GM18873 (cell line): ENCODE measurements at regions not wholly inside any gene's neighbourhood (a gene's known extent, or its start where the extent isn't known, plus 50 kb on each side); places are given as distances from the start of the nearest gene placed in this dataset.

ENCODE experiments used
- ATAC-seq: cut with Tn5 transposase; IDR thresholded peaks from one replicate; pipeline ENCODE4 v1.9.1; 2021; ENCODE audit warnings: mild to moderate bottlenecking, moderate library complexity, moderate number of reproducible peaks; ENCODE audit not compliant: unreplicated experiment, low FRiP score

- no peak for ATAC-seq
Measured at GRCh38 chr1:212525479-212526110, 83.0 kb upstream of the ATF3 start.

GRCh38 chr1:212526111-212526491 is 82.5 kb upstream of the ATF3 start:
- ATAC-seq, result no peak

GRCh38 chr1:212528501-212528900 is 80.1 kb upstream of the ATF3 start:
- ATAC-seq, result no peak

GRCh38 chr1:212529211-212529741 is 79.3 kb upstream of the ATF3 start:
- no peak for ATAC-seq

GRCh38 chr1:212531267-212531666 is 77.3 kb upstream of the ATF3 start:
- no peak for ATAC-seq

- no peak for ATAC-seq
Measured at GRCh38 chr1:212531796-212532195, 76.8 kb upstream of the ATF3 start.

- ATAC-seq, result no peak
Measured at GRCh38 chr1:212532469-212533147, 76.0 kb upstream of the ATF3 start.

GRCh38 chr1:212533148-212533517 is 75.4 kb upstream of the ATF3 start:
- no peak for ATAC-seq

GRCh38 chr1:212536586-212536985 is 72.0 kb upstream of the ATF3 start:
- ATAC-seq, result no peak

- ATAC-seq, result no peak
Measured at GRCh38 chr1:212537610-212538009, 71.0 kb upstream of the ATF3 start.

GRCh38 chr1:212539737-212540430 is 68.7 kb upstream of the ATF3 start:
- ATAC-seq, result no peak

GRCh38 chr1:212542761-212543187 is 65.8 kb upstream of the ATF3 start:
- ATAC-seq, result no peak

- ATAC-seq, result no peak
Measured at GRCh38 chr1:212544110-212544509, 64.5 kb upstream of the ATF3 start.

- ATAC-seq, result no peak
Measured at GRCh38 chr1:212545941-212546635, 62.5 kb upstream of the ATF3 start.

- ATAC-seq, result no peak
Measured at GRCh38 chr1:212549503-212550017, 59.0 kb upstream of the ATF3 start.

GRCh38 chr1:212551929-212552328 is 56.6 kb upstream of the ATF3 start:
- ATAC-seq, result no peak

GRCh38 chr1:212553676-212554075 is 54.9 kb upstream of the ATF3 start:
- no peak for ATAC-seq

GRCh38 chr1:212554401-212554800 is 54.2 kb upstream of the ATF3 start:
- ATAC-seq, result no peak

- no peak for ATAC-seq
Measured at GRCh38 chr1:212555426-212555825, 53.1 kb upstream of the ATF3 start.

- no peak for ATAC-seq
Measured at GRCh38 chr1:212556822-212557549, 51.6 kb upstream of the ATF3 start.
